SK-N-SH (cell line): ENCODE measurements at regions not wholly inside any gene's neighbourhood (a gene's known extent, or its start where the extent isn't known, plus 50 kb on each side); places are given as distances from the start of the nearest gene placed in this dataset.

Source experiments
- CTCF ChIA-PET: fragments of 300-600, 350-600 bp; formaldehyde crosslinking; extraction: SDS; loops from one replicate; lab custom pipeline; 2021; lab: Yijun Ruan, JAX
- POLR2A ChIA-PET: fragments of 350-600 bp; sonication (Branson Sonifier 250); formaldehyde crosslinking; extraction: SDS; loops from one replicate; lab custom pipeline; 2020; ENCODE audit warnings: antibody characterized with exemption, inconsistent platforms; lab: Yijun Ruan, JAX
- DNase-seq: peaks from one replicate; pipeline ENCODE4 v3.0.0; 2012
- H2AFZ ChIP-seq: fragments of 200-600 bp; sonication (generic); 2 replicates; pipeline ENCODE4 v1.8.1; 2016; ENCODE audit warnings: antibody characterized with exemption, mild to moderate bottlenecking, low read depth
- H3F3A ChIP-seq: fragments of 200-600 bp; sonication (generic); replicated peaks from 2 replicates; pipeline ENCODE3; 2016; ENCODE audit warnings: antibody characterized with exemption, mild to moderate bottlenecking; ENCODE audit not compliant: insufficient read depth
- H3K27ac ChIP-seq, 2 experiments: fragments of 200-500 bp in 1 of 2; fragments of 200-600 bp in 1 of 2; sonication (Bioruptor generic) in 1 of 2; sonication (generic), shearing (Covaris generic) in 1 of 2; 2 replicates each; pipeline versions ENCODE4 v1.5.1 to v1.6.1; 2014 to 2016; ENCODE audit warnings: low read depth in 2 of 2, inconsistent platforms in 1 of 2, low read length in 1 of 2, mild to moderate bottlenecking in 1 of 2, mixed read lengths in 1 of 2
- H3K27me3 ChIP-seq: fragments of 200-600 bp; sonication (generic), shearing (Covaris generic); 2 replicates; pipeline ENCODE4 v1.6.1; 2016; ENCODE audit warnings: mixed run types; ENCODE audit not compliant: insufficient read depth
- H3K36me3 ChIP-seq, 2 experiments: fragments of 200-500 bp in 1 of 2; fragments of 200-600 bp in 1 of 2; sonication (Bioruptor generic) in 1 of 2; sonication (generic) in 1 of 2; replicated peaks in 1 of 2; 2 replicates each; pipeline versions ENCODE3 to v1.5.1; 2014 to 2016; ENCODE audit warnings: low read length in 1 of 2, mild to moderate bottlenecking in 1 of 2; ENCODE audit not compliant: insufficient read depth in 2 of 2, control insufficient read depth in 1 of 2
- H3K4me1 ChIP-seq, 2 experiments: fragments of 200-500 bp in 1 of 2; fragments of 200-600 bp in 1 of 2; sonication (Bioruptor generic) in 1 of 2; sonication (generic), shearing (Covaris generic) in 1 of 2; 2 replicates each; pipeline versions ENCODE4 v1.5.1 to v1.6.1; 2014 to 2016; ENCODE audit warnings: low read depth in 1 of 2, low read length in 1 of 2, mixed run types in 1 of 2; ENCODE audit not compliant: insufficient read depth in 2 of 2, control insufficient read depth in 1 of 2
- H3K4me2 ChIP-seq: fragments of 200-600 bp; sonication (generic), shearing (Covaris generic); 2 replicates; pipeline ENCODE4 v1.6.1; 2017; ENCODE audit warnings: mixed run types
- H3K4me3 ChIP-seq, 2 experiments: fragments of 200-500 bp in 1 of 2; fragments of 200-600 bp in 1 of 2; sonication (Bioruptor generic) in 1 of 2; sonication (generic), shearing (Covaris generic) in 1 of 2; 2 replicates each; pipeline versions ENCODE4 v1.5.1 to v1.8.1; 2014 to 2016; ENCODE audit warnings: low read depth in 2 of 2, inconsistent platforms in 1 of 2, low read length in 1 of 2, mild to moderate bottlenecking in 1 of 2, mixed read lengths in 1 of 2, moderate library complexity in 1 of 2
- H3K79me2 ChIP-seq: fragments of 200-600 bp; sonication (generic); 2 replicates; pipeline ENCODE4 v1.8.1; 2017; ENCODE audit warnings: mild to moderate bottlenecking; ENCODE audit not compliant: insufficient read depth
- H3K9ac ChIP-seq: fragments of 200-600 bp; sonication (generic); 2 replicates; pipeline ENCODE4 v1.6.1; 2017; ENCODE audit warnings: mixed run types
- H3K9me2 ChIP-seq: fragments of 200-600 bp; sonication (generic); 2 replicates; pipeline ENCODE4 v1.6.1; 2017; ENCODE audit warnings: mixed run types
- H3K9me3 ChIP-seq: fragments of 200-600 bp; sonication (generic); 2 replicates; pipeline ENCODE4 v1.6.1; 2017; ENCODE audit warnings: mixed run types, mild to moderate bottlenecking, moderate library complexity
- H4K20me1 ChIP-seq: fragments of 200-600 bp; sonication (generic); 2 replicates; pipeline ENCODE4 v1.6.1; 2017; ENCODE audit warnings: mild to moderate bottlenecking, mixed run types; ENCODE audit not compliant: insufficient read depth
- ELF1 ChIP-seq: IDR thresholded peaks from 2 replicates; pipeline ENCODE4 v1.4.0; 2012
- FOXM1 ChIP-seq: IDR thresholded peaks from 2 replicates; pipeline ENCODE4 v1.4.0; 2012; ENCODE audit warnings: low read depth, mild to moderate bottlenecking
- GABPA ChIP-seq: IDR thresholded peaks from 2 replicates; pipeline ENCODE4 v1.4.0; 2012; ENCODE audit warnings: low read depth, mild to moderate bottlenecking
- GATA2 ChIP-seq: sonication (generic); formaldehyde crosslinking; IDR thresholded peaks from 2 replicates; pipeline ENCODE4 v1.5.0; 2020; ENCODE audit warnings: mild to moderate bottlenecking, missing genetic modification reagents
- POLR2AphosphoS5 ChIP-seq: IDR thresholded peaks from 2 replicates; pipeline ENCODE4 v1.6.1; 2012; ENCODE audit warnings: low read depth, low read length
- RAD21 ChIP-seq: IDR thresholded peaks from 2 replicates; pipeline ENCODE4 v1.6.1; 2012; ENCODE audit warnings: mild to moderate bottlenecking, low read length
- RCOR1 ChIP-seq: fragments of 150-350 bp; IDR thresholded peaks from 2 replicates; pipeline ENCODE4 v1.6.1; 2017; ENCODE audit warnings: antibody characterized with exemption, low read length
- RFX5 ChIP-seq: IDR thresholded peaks from 2 replicates; pipeline ENCODE4 v1.6.1; 2012; ENCODE audit warnings: mild to moderate bottlenecking, improper control_type of control experiment, low read length
- RXRA ChIP-seq: IDR thresholded peaks from 2 replicates; pipeline ENCODE4 v1.4.0; 2012; ENCODE audit warnings: low read depth, mild to moderate bottlenecking, borderline replicate concordance
- SMC3 ChIP-seq: IDR thresholded peaks from 2 replicates; pipeline ENCODE4 v1.6.1; 2012; ENCODE audit warnings: low read depth, low read length, improper control_type of control experiment
- TCF12 ChIP-seq: IDR thresholded peaks from 2 replicates; pipeline ENCODE4 v1.4.0; 2012
- YY1 ChIP-seq: IDR thresholded peaks from 2 replicates; pipeline ENCODE4 v1.4.0; 2012; ENCODE audit warnings: low read depth, mild to moderate bottlenecking
- WGBS: methylation state at CpG from one replicate; pipeline ENCODE4 v1.1.6; 2017; ENCODE audit warnings: low lambda C conversion rate; 5-methylcytosine and 5-hydroxymethylcytosine counted together
- TF ChIP-seq, protein P1 (sequence below): IDR thresholded peaks from 2 replicates; pipeline ENCODE4 v1.6.1; 2012; ENCODE audit warnings: mild to moderate bottlenecking, low read depth, low read length, moderate library complexity
- TF ChIP-seq, protein P2 (sequence below): fragments of 200-600 bp; sonication (generic); IDR thresholded peaks from 2 replicates; pipeline ENCODE4 v1.6.1; 2017; ENCODE audit warnings: antibody characterized with exemption, mild to moderate bottlenecking, moderate library complexity
- TF ChIP-seq, protein P3 (sequence below): IDR thresholded peaks from 2 replicates; pipeline ENCODE4 v1.4.0; 2012; ENCODE audit warnings: low read depth, borderline replicate concordance
- TF ChIP-seq, protein P4 (sequence below): IDR thresholded peaks from 2 replicates; pipeline ENCODE4; 2012

DNA sequence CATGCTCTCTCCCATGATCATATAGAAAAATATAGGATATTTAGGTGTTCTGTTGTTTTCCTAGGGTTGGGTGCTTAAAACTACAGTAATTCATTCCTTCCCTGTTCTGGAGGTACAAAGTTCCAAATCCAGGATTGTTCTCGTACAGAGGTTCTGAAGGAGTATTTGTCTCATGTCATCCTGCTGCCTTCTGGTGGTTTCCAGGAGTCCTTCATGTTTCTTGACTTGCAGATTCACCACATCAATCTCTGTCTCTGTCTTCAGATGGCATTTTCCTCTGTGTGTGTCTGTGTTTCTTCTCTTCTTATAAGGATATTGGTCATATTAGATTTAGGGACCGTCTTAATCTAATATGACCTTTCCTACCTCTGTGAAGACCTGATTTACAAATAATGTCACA, 397.9 kb downstream of the NYAP2 start:
- no peaks in the 10 kb centered on the region for H4K20me1 ChIP-seq
- H3K79me2 ChIP-seq, result no peaks in the 10 kb centered on the region
- H3K9me3 ChIP-seq, result no peaks in the 10 kb centered on the region
- no peak overlapping the region for H3K4me3 ChIP-seq
- TF ChIP-seq, protein P1, sequence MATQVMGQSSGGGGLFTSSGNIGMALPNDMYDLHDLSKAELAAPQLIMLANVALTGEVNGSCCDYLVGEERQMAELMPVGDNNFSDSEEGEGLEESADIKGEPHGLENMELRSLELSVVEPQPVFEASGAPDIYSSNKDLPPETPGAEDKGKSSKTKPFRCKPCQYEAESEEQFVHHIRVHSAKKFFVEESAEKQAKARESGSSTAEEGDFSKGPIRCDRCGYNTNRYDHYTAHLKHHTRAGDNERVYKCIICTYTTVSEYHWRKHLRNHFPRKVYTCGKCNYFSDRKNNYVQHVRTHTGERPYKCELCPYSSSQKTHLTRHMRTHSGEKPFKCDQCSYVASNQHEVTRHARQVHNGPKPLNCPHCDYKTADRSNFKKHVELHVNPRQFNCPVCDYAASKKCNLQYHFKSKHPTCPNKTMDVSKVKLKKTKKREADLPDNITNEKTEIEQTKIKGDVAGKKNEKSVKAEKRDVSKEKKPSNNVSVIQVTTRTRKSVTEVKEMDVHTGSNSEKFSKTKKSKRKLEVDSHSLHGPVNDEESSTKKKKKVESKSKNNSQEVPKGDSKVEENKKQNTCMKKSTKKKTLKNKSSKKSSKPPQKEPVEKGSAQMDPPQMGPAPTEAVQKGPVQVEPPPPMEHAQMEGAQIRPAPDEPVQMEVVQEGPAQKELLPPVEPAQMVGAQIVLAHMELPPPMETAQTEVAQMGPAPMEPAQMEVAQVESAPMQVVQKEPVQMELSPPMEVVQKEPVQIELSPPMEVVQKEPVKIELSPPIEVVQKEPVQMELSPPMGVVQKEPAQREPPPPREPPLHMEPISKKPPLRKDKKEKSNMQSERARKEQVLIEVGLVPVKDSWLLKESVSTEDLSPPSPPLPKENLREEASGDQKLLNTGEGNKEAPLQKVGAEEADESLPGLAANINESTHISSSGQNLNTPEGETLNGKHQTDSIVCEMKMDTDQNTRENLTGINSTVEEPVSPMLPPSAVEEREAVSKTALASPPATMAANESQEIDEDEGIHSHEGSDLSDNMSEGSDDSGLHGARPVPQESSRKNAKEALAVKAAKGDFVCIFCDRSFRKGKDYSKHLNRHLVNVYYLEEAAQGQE, result no peak
- TF ChIP-seq, protein P2, sequence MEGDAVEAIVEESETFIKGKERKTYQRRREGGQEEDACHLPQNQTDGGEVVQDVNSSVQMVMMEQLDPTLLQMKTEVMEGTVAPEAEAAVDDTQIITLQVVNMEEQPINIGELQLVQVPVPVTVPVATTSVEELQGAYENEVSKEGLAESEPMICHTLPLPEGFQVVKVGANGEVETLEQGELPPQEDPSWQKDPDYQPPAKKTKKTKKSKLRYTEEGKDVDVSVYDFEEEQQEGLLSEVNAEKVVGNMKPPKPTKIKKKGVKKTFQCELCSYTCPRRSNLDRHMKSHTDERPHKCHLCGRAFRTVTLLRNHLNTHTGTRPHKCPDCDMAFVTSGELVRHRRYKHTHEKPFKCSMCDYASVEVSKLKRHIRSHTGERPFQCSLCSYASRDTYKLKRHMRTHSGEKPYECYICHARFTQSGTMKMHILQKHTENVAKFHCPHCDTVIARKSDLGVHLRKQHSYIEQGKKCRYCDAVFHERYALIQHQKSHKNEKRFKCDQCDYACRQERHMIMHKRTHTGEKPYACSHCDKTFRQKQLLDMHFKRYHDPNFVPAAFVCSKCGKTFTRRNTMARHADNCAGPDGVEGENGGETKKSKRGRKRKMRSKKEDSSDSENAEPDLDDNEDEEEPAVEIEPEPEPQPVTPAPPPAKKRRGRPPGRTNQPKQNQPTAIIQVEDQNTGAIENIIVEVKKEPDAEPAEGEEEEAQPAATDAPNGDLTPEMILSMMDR, result peak; percentile 19; the same call in 1 of the 2 replicates
- no peaks in the 10 kb centered on the region for H3K9me2 ChIP-seq
- ChIA-PET POLR2A (no interaction called here), CTCF (no interaction called here)
- no peaks in the 10 kb centered on the region for H3F3A ChIP-seq
- WGBS, result 25% methylated on average over 2 of the region's 2 CpGs
- no peak overlapping the region for H3K9ac ChIP-seq
- H3K4me1 ChIP-seq, result peaks cover 0 to 6% of the 10 kb centered on the region in 2 experiments; a peak in 1 of 4 replicates
- no peak overlapping the region for H2AFZ ChIP-seq
- no peaks in the 10 kb centered on the region for H3K36me3 ChIP-seq
- DNase-seq, result no peak
- H3K27ac ChIP-seq, result no peak overlapping the region
- H3K4me2 ChIP-seq, result no peak overlapping the region
- H3K27me3 ChIP-seq, result no peaks in the 10 kb centered on the region

DNA sequence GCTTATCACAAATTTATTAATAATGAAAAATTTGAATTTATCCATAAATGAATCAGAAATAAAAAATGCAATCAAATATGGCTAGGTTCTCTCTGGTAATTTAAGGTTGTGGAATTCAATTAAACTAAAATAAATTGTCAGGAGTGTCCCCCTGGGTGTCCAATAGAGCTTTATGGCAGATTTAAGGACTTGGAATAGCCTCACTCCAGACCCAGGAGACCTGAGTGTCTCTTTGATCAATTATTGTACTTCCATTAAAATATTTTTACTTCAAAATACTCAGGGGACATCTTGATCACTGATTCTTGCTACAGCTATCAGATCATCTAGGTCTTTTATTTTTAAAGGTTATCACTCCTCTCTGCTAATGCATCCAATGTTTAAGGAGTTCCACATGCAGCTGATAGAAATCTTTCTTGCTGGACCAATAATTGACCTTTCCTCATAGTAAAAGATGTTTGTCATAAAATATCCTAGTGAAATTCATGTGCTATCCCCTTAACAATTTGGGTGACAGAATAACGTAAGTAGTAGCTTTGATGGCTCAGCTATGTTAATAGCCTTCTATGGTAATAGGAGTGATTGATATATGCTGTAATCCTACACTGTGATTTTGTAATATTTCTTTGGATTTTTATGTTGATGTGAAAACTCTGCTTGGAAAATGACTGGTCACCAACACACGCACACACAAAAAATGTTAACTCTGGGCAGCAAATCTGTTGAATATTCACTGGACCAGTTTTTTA, 395.3 kb downstream of the NYAP2 start:
- CTCF ChIA-PET, result interaction anchor here (1.0 kb wide), 1 partner anchor 21 kb away, joined by 3 read pairs; no protein-coding TSS in a partner anchor
- Histone ChIP-seq H3K79me2 (no peaks in the 10 kb centered on the region), H3K9me3 (no peaks in the 10 kb centered on the region; the same call in 1 of the 2 replicates), H2AFZ (no peak overlapping the region), H4K20me1 (no peaks in the 10 kb centered on the region), H3K27ac (no peak overlapping the region), H3K4me2 (no peak overlapping the region), H3F3A (no peaks in the 10 kb centered on the region), H3K27me3 (no peaks in the 10 kb centered on the region), H3K4me1 (peaks cover 0 to 6% of the 10 kb centered on the region in 2 experiments; a peak in 1 of 4 replicates), H3K4me3 (no peak overlapping the region), H3K9ac (no peak overlapping the region)
- no peak for DNase-seq
- 59% methylated on average over 2 of the region's 2 CpGs for WGBS
- no peak for TF ChIP-seq ELF1
- TF ChIP-seq, protein P3, sequence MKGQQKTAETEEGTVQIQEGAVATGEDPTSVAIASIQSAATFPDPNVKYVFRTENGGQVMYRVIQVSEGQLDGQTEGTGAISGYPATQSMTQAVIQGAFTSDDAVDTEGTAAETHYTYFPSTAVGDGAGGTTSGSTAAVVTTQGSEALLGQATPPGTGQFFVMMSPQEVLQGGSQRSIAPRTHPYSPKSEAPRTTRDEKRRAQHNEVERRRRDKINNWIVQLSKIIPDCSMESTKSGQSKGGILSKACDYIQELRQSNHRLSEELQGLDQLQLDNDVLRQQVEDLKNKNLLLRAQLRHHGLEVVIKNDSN, result no peak
- TF ChIP-seq GATA2 (CRISPR knock-in tag), result no peak
- TF ChIP-seq SMC3, result no peak
- TF ChIP-seq FOXM1, result no peak
- TF ChIP-seq, protein P1, result no peak
- no peak for TF ChIP-seq RFX5
- TF ChIP-seq, protein P4, sequence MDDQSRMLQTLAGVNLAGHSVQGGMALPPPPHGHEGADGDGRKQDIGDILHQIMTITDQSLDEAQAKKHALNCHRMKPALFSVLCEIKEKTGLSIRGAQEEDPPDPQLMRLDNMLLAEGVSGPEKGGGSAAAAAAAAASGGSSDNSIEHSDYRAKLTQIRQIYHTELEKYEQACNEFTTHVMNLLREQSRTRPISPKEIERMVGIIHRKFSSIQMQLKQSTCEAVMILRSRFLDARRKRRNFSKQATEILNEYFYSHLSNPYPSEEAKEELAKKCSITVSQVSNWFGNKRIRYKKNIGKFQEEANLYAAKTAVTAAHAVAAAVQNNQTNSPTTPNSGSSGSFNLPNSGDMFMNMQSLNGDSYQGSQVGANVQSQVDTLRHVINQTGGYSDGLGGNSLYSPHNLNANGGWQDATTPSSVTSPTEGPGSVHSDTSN, result no peak
- TF ChIP-seq RAD21, result no peak
- no peak for TF ChIP-seq GABPA
- no peak for TF ChIP-seq RXRA
- no peak for TF ChIP-seq YY1
- no peak for TF ChIP-seq POLR2AphosphoS5
- TF ChIP-seq TCF12, result no peak
- TF ChIP-seq RCOR1, result no peak
- TF ChIP-seq, all 33 proteins: peak for 0
- no peaks in the 10 kb centered on the region for H3K36me3 ChIP-seq
- POLR2A ChIA-PET, result no interaction called here
- no peaks in the 10 kb centered on the region for H3K9me2 ChIP-seq
